WERI-Rb-1 (cell line): ENCODE measurements at regions not wholly inside any gene's neighbourhood (a gene's known extent, or its start where the extent isn't known, plus 50 kb on each side); places are given as distances from the start of the nearest gene placed in this dataset.

ENCODE experiments used
- DNase-seq: peaks from one replicate; pipeline ENCODE4 v3.0.0-alpha.2; 2020
- H3K27ac ChIP-seq: fragments of 250-450 bp; sonication (Bioruptor Pico); 2 replicates; pipeline ENCODE4 v1.5.1; 2020; ENCODE audit warnings: mild to moderate bottlenecking, moderate library complexity
- H3K27me3 ChIP-seq: fragments of 250-450 bp; sonication (Bioruptor Pico); 2 replicates; pipeline ENCODE4 v1.5.1; 2021; ENCODE audit warnings: mild to moderate bottlenecking, low read depth, moderate library complexity; ENCODE audit not compliant: insufficient read depth, severe bottlenecking
- H3K36me3 ChIP-seq: fragments of 250-450 bp; sonication (Bioruptor Pico); 2 replicates; pipeline ENCODE4 v1.5.1; 2020; ENCODE audit warnings: mild to moderate bottlenecking, moderate library complexity
- H3K4me3 ChIP-seq: 2 replicates; pipeline ENCODE4 v1.5.1; 2011; ENCODE audit warnings: low read depth, mild to moderate bottlenecking, control low read depth, low read length
- H3K9me3 ChIP-seq: fragments of 250-450 bp; sonication (Bioruptor Pico); 2 replicates; pipeline ENCODE4 v1.5.1; 2021; ENCODE audit warnings: mild to moderate bottlenecking, moderate library complexity; ENCODE audit not compliant: severe bottlenecking
- CTCF ChIP-seq: IDR thresholded peaks from 2 replicates; pipeline ENCODE4 v1.5.1; 2011; ENCODE audit warnings: low read depth, mild to moderate bottlenecking, control low read depth, inconsistent platforms, low read length

GRCh38 chr22:49483946-49484345, 343.7 kb downstream of the BRD1 start:
- Histone ChIP-seq H3K27ac (no peak overlapping the region), H3K4me3 (no peak overlapping the region), H3K36me3 (no peaks in the 10 kb centered on the region), H3K9me3 (peaks cover 2% of the 10 kb centered on the region), H3K27me3 (no peaks in the 10 kb centered on the region)
- no peak for TF ChIP-seq CTCF
- DNase-seq, result no peak

- peaks cover 2% of the 10 kb centered on the region for H3K9me3 ChIP-seq
- no peaks in the 10 kb centered on the region for H3K27me3 ChIP-seq
- no peak for TF ChIP-seq CTCF
- no peak overlapping the region for H3K27ac ChIP-seq
- no peaks in the 10 kb centered on the region for H3K36me3 ChIP-seq
- DNase-seq, result no peak
- no peak overlapping the region for H3K4me3 ChIP-seq
These were observed 344.3 kb downstream of the BRD1 start for GRCh38 chr22:49483281-49483870.

- Histone ChIP-seq H3K27ac (no peak overlapping the region), H3K4me3 (no peak overlapping the region), H3K9me3 (peaks cover 2% of the 10 kb centered on the region), H3K36me3 (no peaks in the 10 kb centered on the region), H3K27me3 (no peaks in the 10 kb centered on the region)
- no peak for TF ChIP-seq CTCF
- DNase-seq, result no peak
These were observed 344.9 kb downstream of the BRD1 start for GRCh38 chr22:49482811-49483210.

- H3K36me3 ChIP-seq, result no peaks in the 10 kb centered on the region
- H3K27ac ChIP-seq, result no peak overlapping the region
- peaks cover 2% of the 10 kb centered on the region for H3K9me3 ChIP-seq
- no peak for DNase-seq
- no peak for TF ChIP-seq CTCF
- H3K4me3 ChIP-seq, result no peak overlapping the region
- no peaks in the 10 kb centered on the region for H3K27me3 ChIP-seq
These were observed 345.8 kb downstream of the BRD1 start for GRCh38 chr22:49481659-49482399.

- H3K36me3 ChIP-seq, result no peaks in the 10 kb centered on the region
- no peak overlapping the region for H3K4me3 ChIP-seq
- H3K27me3 ChIP-seq, result no peaks in the 10 kb centered on the region
- TF ChIP-seq CTCF, result no peak
- DNase-seq, result no peak
- H3K9me3 ChIP-seq, result peaks cover 2% of the 10 kb centered on the region
- no peak overlapping the region for H3K27ac ChIP-seq
These were observed 346.6 kb downstream of the BRD1 start for GRCh38 chr22:49480896-49481658.
